Loucy (cell line): ENCODE measurements at regions not wholly inside any gene's neighbourhood (a gene's known extent, or its start where the extent isn't known, plus 50 kb on each side); places are given as distances from the start of the nearest gene placed in this dataset.

ENCODE experiments used
- EZH2phosphoT487 ChIP-seq: fragments of 200-600 bp; IDR thresholded peaks from 2 replicates; pipeline ENCODE4 v1.6.1; 2018; ENCODE audit warnings: antibody characterized with exemption, mild to moderate bottlenecking, moderate library complexity, borderline replicate concordance
- TF ChIP-seq, protein P1 (sequence below): fragments of 200-600 bp; sonication (generic); conservative IDR thresholded peaks from 2 replicates; pipeline ENCODE4 v1.5.1; 2014; ENCODE audit warnings: mild to moderate bottlenecking, antibody characterized with exemption, low read length

- TF ChIP-seq, protein P1, sequence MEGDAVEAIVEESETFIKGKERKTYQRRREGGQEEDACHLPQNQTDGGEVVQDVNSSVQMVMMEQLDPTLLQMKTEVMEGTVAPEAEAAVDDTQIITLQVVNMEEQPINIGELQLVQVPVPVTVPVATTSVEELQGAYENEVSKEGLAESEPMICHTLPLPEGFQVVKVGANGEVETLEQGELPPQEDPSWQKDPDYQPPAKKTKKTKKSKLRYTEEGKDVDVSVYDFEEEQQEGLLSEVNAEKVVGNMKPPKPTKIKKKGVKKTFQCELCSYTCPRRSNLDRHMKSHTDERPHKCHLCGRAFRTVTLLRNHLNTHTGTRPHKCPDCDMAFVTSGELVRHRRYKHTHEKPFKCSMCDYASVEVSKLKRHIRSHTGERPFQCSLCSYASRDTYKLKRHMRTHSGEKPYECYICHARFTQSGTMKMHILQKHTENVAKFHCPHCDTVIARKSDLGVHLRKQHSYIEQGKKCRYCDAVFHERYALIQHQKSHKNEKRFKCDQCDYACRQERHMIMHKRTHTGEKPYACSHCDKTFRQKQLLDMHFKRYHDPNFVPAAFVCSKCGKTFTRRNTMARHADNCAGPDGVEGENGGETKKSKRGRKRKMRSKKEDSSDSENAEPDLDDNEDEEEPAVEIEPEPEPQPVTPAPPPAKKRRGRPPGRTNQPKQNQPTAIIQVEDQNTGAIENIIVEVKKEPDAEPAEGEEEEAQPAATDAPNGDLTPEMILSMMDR = no peak
- no peak for TF ChIP-seq EZH2phosphoT487
Observed at GRCh38 chr2:200161458-200161857, 145.0 kb upstream of the SPATS2L start.
